GM12874 (cell line): ENCODE measurements at regions not wholly inside any gene's neighbourhood (a gene's known extent, or its start where the extent isn't known, plus 50 kb on each side); places are given as distances from the start of the nearest gene placed in this dataset.

Experiments used
- TF ChIP-seq, protein P1 (sequence below): IDR thresholded peaks from 2 replicates; pipeline ENCODE4 v1.5.1; 2011; ENCODE audit warnings: low read depth, mild to moderate bottlenecking, control low read depth, low read length, moderate library complexity; ENCODE audit not compliant: insufficient read depth

- TF ChIP-seq, protein P1, sequence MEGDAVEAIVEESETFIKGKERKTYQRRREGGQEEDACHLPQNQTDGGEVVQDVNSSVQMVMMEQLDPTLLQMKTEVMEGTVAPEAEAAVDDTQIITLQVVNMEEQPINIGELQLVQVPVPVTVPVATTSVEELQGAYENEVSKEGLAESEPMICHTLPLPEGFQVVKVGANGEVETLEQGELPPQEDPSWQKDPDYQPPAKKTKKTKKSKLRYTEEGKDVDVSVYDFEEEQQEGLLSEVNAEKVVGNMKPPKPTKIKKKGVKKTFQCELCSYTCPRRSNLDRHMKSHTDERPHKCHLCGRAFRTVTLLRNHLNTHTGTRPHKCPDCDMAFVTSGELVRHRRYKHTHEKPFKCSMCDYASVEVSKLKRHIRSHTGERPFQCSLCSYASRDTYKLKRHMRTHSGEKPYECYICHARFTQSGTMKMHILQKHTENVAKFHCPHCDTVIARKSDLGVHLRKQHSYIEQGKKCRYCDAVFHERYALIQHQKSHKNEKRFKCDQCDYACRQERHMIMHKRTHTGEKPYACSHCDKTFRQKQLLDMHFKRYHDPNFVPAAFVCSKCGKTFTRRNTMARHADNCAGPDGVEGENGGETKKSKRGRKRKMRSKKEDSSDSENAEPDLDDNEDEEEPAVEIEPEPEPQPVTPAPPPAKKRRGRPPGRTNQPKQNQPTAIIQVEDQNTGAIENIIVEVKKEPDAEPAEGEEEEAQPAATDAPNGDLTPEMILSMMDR, result no peak
These were observed 188.6 kb upstream of the SOX5 start for GRCh38 chr12:24138041-24138440.

- TF ChIP-seq, protein P1, result no peak
These were observed 185.8 kb upstream of the SOX5 start for GRCh38 chr12:24135158-24135850.

DNA sequence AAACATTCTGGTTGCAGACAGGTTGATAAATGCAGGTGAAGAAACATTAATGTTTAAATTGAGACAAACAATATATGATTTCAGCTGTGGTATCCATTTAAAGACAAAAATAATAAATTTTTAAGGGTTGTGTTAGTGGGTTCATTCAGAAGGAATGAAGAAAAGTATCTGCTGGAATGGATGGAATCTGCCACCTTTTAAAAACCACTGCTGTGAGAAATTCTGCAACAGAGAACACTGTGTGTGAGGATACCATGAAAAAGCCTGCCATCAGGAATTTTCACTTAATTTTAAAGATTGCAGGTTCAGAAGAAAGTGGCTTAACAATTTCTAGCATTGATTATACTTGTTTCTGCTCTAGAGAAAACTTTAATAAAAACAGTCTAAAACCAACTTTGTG lies 184.6 kb upstream of the SOX5 start:
- TF ChIP-seq, protein P1, result no peak

- TF ChIP-seq, protein P1, result no peak
These were observed 183.9 kb upstream of the SOX5 start for GRCh38 chr12:24133384-24133783.

- TF ChIP-seq, protein P1, result no peak
These were observed 178.7 kb upstream of the SOX5 start for GRCh38 chr12:24127919-24128721.

DNA sequence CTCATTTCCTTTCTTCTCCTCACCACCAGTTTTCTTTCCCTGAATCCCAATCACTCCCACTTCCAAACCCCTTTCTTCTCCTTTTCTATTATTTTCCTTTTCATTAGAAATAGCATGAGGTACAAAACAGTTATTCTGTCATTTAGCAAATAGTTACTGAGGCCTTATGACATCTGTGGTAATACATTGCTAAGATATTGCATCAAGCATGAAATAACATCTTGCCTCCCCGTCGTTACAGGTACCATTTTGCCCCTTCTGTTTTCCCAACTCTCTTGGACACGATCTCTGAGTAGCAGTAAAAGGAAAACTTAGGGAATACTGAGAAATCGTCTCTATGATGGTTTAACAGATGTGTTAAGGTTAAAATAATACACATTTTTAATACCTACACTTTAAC lies 175.8 kb upstream of the SOX5 start:
- TF ChIP-seq, protein P1, result no peak

- TF ChIP-seq, protein P1, result no peak
These were observed 172.4 kb upstream of the SOX5 start for GRCh38 chr12:24121911-24122310.
